HEK293 (cell line): ENCODE measurements at regions not wholly inside any gene's neighbourhood (a gene's known extent, or its start where the extent isn't known, plus 50 kb on each side); places are given as distances from the start of the nearest gene placed in this dataset.

ENCODE experiments used
- CTCF ChIA-PET: fragments of 350-600 bp; formaldehyde crosslinking; extraction: SDS; loops from one replicate; lab custom pipeline; 2021; ENCODE audit warnings: antibody characterized with exemption; lab: Yijun Ruan, JAX
- POLR2A ChIA-PET: fragments of 300-600 bp; formaldehyde crosslinking; extraction: SDS; loops from one replicate; lab custom pipeline; 2020; ENCODE audit warnings: antibody characterized with exemption, inconsistent platforms; lab: Yijun Ruan, JAX
- H3K27ac ChIP-seq: fragments of 200-500 bp; sonication (Bioruptor generic); 2 replicates; pipeline ENCODE4 v1.5.1; 2014; ENCODE audit warnings: low read depth, low read length, control low read depth, inconsistent platforms; ENCODE audit errors: extremely low read depth
- H3K36me3 ChIP-seq, 2 experiments: fragments of 200-500 bp in 1 of 2; sonication (Bioruptor generic) in 1 of 2; 1 replicate in 1 of 2; 2 replicates in 1 of 2; pipeline ENCODE4 v1.5.1; 2014 to 2017; ENCODE audit warnings: inconsistent platforms in 2 of 2, low read length in 2 of 2; ENCODE audit not compliant: control insufficient read depth in 2 of 2, insufficient read depth in 1 of 2
- H3K4me1 ChIP-seq: fragments of 200-500 bp; sonication (Bioruptor generic); 2 replicates; pipeline ENCODE4 v1.5.1; 2014; ENCODE audit warnings: mild to moderate bottlenecking, low read length, inconsistent platforms; ENCODE audit not compliant: control insufficient read depth, insufficient read depth
- H3K4me3 ChIP-seq: 2 replicates; pipeline ENCODE4 v1.5.1; 2011; ENCODE audit warnings: low read depth, mild to moderate bottlenecking, control low read depth, low read length, moderate library complexity
- H3K9me3 ChIP-seq: fragments of 200-500 bp; sonication (Bioruptor generic); 2 replicates; pipeline ENCODE4 v1.5.1; 2014; ENCODE audit warnings: low read depth, low read length, inconsistent platforms; ENCODE audit not compliant: control insufficient read depth, insufficient read depth
- FEZF1 ChIP-seq: fragments of 450-650 bp; formaldehyde crosslinking; IDR thresholded peaks from 2 replicates; pipeline ENCODE4 v1.5.1; 2016; ENCODE audit warnings: missing biosample characterization, missing genetic modification characterization
- GLIS1 ChIP-seq: fragments of 450-650 bp; formaldehyde crosslinking; IDR thresholded peaks from 2 replicates; pipeline ENCODE4 v1.5.1; 2016; ENCODE audit warnings: missing biosample characterization, missing genetic modification characterization
- SP7 ChIP-seq: fragments of 450-650 bp; formaldehyde crosslinking; IDR thresholded peaks from 2 replicates; pipeline ENCODE4 v1.5.1; 2016; ENCODE audit warnings: missing biosample characterization, missing genetic modification characterization
- YY2 ChIP-seq: fragments of 450-650 bp; formaldehyde crosslinking; IDR thresholded peaks from 2 replicates; pipeline ENCODE4 v1.5.1; 2016; ENCODE audit warnings: missing biosample characterization, missing genetic modification characterization
- ZBTB21 ChIP-seq: fragments of 450-650 bp; formaldehyde crosslinking; IDR thresholded peaks from 2 replicates; pipeline ENCODE4 v1.5.1; 2017; ENCODE audit warnings: missing biosample characterization, missing genetic modification characterization
- ZEB2 ChIP-seq: fragments of 450-650 bp; formaldehyde crosslinking; IDR thresholded peaks from 2 replicates; pipeline ENCODE4 v1.5.1; 2016; ENCODE audit warnings: missing biosample characterization, missing genetic modification characterization
- ZIC2 ChIP-seq: fragments of 450-650 bp; formaldehyde crosslinking; IDR thresholded peaks from 2 replicates; pipeline ENCODE4 v1.5.1; 2016; ENCODE audit warnings: missing biosample characterization, missing genetic modification characterization
- ZNF155 ChIP-seq: fragments of 450-650 bp; formaldehyde crosslinking; IDR thresholded peaks from 2 replicates; pipeline ENCODE4 v1.5.1; 2016; ENCODE audit warnings: missing biosample characterization, missing genetic modification characterization
- ZNF184 ChIP-seq: fragments of 450-650 bp; IDR thresholded peaks from 2 replicates; pipeline ENCODE4 v1.5.1; 2018; ENCODE audit warnings: missing biosample characterization, mild to moderate bottlenecking, missing genetic modification characterization
- ZNF214 ChIP-seq: fragments of 450-650 bp; formaldehyde crosslinking; IDR thresholded peaks from 2 replicates; pipeline ENCODE4 v1.5.1; 2017; ENCODE audit warnings: missing biosample characterization, mild to moderate bottlenecking, missing genetic modification characterization, borderline replicate concordance
- ZNF239 ChIP-seq: fragments of 450-650 bp; formaldehyde crosslinking; IDR thresholded peaks from 2 replicates; pipeline ENCODE4 v1.5.1; 2016; ENCODE audit warnings: missing biosample characterization, missing genetic modification characterization
- ZNF266 ChIP-seq: fragments of 450-650 bp; formaldehyde crosslinking; IDR thresholded peaks from 2 replicates; pipeline ENCODE4 v1.5.1; 2016; ENCODE audit warnings: missing biosample characterization, missing genetic modification characterization, low read depth
- ZNF366 ChIP-seq: fragments of 450-650 bp; formaldehyde crosslinking; conservative IDR thresholded peaks from 2 replicates; pipeline ENCODE4 v1.5.1; 2016; ENCODE audit warnings: missing biosample characterization, missing genetic modification characterization
- ZNF600 ChIP-seq: fragments of 450-650 bp; formaldehyde crosslinking; IDR thresholded peaks from 2 replicates; pipeline ENCODE4 v1.5.1; 2016; ENCODE audit warnings: missing biosample characterization, missing genetic modification characterization
- ZNF629 ChIP-seq: fragments of 450-650 bp; formaldehyde crosslinking; IDR thresholded peaks from 2 replicates; pipeline ENCODE4 v1.5.1; 2017; ENCODE audit warnings: missing biosample characterization, missing genetic modification characterization
- ZNF654 ChIP-seq: fragments of 450-650 bp; formaldehyde crosslinking; IDR thresholded peaks from 2 replicates; pipeline ENCODE4 v1.5.1; 2016; ENCODE audit warnings: low read depth, missing biosample characterization, missing genetic modification characterization
- ZNF791 ChIP-seq: fragments of 450-650 bp; formaldehyde crosslinking; IDR thresholded peaks from 2 replicates; pipeline ENCODE4 v1.5.1; 2016; ENCODE audit warnings: missing biosample characterization, missing genetic modification characterization
- ZNF843 ChIP-seq: fragments of 450-650 bp; formaldehyde crosslinking; IDR thresholded peaks from 2 replicates; pipeline ENCODE4 v1.5.1; 2016; ENCODE audit warnings: missing biosample characterization, missing genetic modification characterization
- TF ChIP-seq, protein P1 (sequence below): fragments of 450-650 bp; formaldehyde crosslinking; IDR thresholded peaks from 2 replicates; pipeline ENCODE4 v1.5.1; 2016; ENCODE audit warnings: missing biosample characterization, missing genetic modification characterization
- TF ChIP-seq, protein P2 (sequence below): fragments of 450-650 bp; formaldehyde crosslinking; IDR thresholded peaks from 2 replicates; pipeline ENCODE4 v1.5.1; 2017; ENCODE audit warnings: missing biosample characterization, missing genetic modification characterization
- TF ChIP-seq, protein P3 (sequence below): fragments of 450-650 bp; formaldehyde crosslinking; IDR thresholded peaks from 2 replicates; pipeline ENCODE4 v1.5.1; 2016; ENCODE audit warnings: missing biosample characterization, missing genetic modification characterization, borderline replicate concordance
- TF ChIP-seq, protein P4 (sequence below): fragments of 450-650 bp; formaldehyde crosslinking; IDR thresholded peaks from 2 replicates; pipeline ENCODE4 v1.5.1; 2016; ENCODE audit warnings: missing biosample characterization, missing genetic modification characterization, low read depth

DNA sequence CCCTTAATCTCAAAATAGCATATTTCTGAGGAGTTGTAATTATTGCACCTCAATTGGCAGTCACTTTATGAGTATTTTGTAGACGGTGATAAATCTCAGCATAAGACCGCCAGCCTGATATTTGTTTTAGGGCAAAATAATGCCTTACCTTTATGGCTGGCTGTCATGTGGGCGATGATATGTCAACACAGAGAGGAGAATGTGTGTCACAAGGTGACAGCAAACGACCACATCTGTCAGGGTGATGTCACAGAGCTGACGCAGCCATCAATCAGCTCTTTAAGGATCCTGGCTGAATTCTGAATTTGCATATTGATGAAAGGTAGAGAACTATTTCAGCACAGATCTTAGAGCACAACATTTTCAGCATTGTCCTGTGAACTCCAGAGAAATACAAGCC lies 209.7 kb downstream of the CEP135 start:
- Histone ChIP-seq H3K9me3 (no peaks in the 10 kb centered on the region), H3K36me3 (no peaks in the 10 kb centered on the region), H3K4me3 (no peak overlapping the region), H3K27ac (no peak overlapping the region), H3K4me1 (no peaks in the 10 kb centered on the region)
- ChIA-PET CTCF (no interaction called here), POLR2A (no interaction called here)
- TF ChIP-seq ZIC2, result no peak
- TF ChIP-seq ZNF214 (tag by site-specific recombination), result no peak
- TF ChIP-seq ZBTB21 (tag by site-specific recombination), result no peak
- TF ChIP-seq, protein P1, sequence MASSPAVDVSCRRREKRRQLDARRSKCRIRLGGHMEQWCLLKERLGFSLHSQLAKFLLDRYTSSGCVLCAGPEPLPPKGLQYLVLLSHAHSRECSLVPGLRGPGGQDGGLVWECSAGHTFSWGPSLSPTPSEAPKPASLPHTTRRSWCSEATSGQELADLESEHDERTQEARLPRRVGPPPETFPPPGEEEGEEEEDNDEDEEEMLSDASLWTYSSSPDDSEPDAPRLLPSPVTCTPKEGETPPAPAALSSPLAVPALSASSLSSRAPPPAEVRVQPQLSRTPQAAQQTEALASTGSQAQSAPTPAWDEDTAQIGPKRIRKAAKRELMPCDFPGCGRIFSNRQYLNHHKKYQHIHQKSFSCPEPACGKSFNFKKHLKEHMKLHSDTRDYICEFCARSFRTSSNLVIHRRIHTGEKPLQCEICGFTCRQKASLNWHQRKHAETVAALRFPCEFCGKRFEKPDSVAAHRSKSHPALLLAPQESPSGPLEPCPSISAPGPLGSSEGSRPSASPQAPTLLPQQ (tag by site-specific recombination), result no peak
- TF ChIP-seq, protein P2, sequence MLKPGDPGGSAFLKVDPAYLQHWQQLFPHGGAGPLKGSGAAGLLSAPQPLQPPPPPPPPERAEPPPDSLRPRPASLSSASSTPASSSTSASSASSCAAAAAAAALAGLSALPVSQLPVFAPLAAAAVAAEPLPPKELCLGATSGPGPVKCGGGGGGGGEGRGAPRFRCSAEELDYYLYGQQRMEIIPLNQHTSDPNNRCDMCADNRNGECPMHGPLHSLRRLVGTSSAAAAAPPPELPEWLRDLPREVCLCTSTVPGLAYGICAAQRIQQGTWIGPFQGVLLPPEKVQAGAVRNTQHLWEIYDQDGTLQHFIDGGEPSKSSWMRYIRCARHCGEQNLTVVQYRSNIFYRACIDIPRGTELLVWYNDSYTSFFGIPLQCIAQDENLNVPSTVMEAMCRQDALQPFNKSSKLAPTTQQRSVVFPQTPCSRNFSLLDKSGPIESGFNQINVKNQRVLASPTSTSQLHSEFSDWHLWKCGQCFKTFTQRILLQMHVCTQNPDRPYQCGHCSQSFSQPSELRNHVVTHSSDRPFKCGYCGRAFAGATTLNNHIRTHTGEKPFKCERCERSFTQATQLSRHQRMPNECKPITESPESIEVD (tag by site-specific recombination), result peak; percentile 35; the same call in 1 of the 2 replicates
- no peak for TF ChIP-seq ZEB2 (tag by site-specific recombination)
- no peak for TF ChIP-seq ZNF239
- no peak for TF ChIP-seq GLIS1 (tag by site-specific recombination)
- TF ChIP-seq ZNF843, result peak; percentile 35; the same call in 1 of the 2 replicates
- TF ChIP-seq SP7 (tag by site-specific recombination), result peak; percentile 82
- TF ChIP-seq ZNF791 (tag by site-specific recombination), result no peak
- TF ChIP-seq ZNF629 (tag by site-specific recombination), result peak; percentile 72
- TF ChIP-seq ZNF654, result 0 out of 2 replicates have a peak, but pooled peaks have one; percentile 3
- TF ChIP-seq ZNF366, result peak; percentile 34; the same call in 1 of the 2 replicates
- TF ChIP-seq FEZF1 (tag by site-specific recombination), result peak; percentile 51
- TF ChIP-seq ZNF600 (tag by site-specific recombination), result 0 out of 2 replicates have a peak, but pooled peaks have one; percentile 39
- no peak for TF ChIP-seq ZNF184 (tag by site-specific recombination)
- peak; percentile 56; the same call in 1 of the 2 replicates for TF ChIP-seq YY2
- TF ChIP-seq, protein P3, sequence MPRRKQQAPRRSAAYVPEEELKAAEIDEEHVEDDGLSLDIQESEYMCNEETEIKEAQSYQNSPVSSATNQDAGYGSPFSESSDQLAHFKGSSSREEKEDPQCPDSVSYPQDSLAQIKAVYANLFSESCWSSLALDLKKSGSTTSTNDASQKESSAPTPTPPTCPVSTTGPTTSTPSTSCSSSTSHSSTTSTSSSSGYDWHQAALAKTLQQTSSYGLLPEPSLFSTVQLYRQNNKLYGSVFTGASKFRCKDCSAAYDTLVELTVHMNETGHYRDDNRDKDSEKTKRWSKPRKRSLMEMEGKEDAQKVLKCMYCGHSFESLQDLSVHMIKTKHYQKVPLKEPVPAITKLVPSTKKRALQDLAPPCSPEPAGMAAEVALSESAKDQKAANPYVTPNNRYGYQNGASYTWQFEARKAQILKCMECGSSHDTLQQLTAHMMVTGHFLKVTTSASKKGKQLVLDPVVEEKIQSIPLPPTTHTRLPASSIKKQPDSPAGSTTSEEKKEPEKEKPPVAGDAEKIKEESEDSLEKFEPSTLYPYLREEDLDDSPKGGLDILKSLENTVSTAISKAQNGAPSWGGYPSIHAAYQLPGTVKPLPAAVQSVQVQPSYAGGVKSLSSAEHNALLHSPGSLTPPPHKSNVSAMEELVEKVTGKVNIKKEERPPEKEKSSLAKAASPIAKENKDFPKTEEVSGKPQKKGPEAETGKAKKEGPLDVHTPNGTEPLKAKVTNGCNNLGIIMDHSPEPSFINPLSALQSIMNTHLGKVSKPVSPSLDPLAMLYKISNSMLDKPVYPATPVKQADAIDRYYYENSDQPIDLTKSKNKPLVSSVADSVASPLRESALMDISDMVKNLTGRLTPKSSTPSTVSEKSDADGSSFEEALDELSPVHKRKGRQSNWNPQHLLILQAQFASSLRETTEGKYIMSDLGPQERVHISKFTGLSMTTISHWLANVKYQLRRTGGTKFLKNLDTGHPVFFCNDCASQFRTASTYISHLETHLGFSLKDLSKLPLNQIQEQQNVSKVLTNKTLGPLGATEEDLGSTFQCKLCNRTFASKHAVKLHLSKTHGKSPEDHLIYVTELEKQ (tag by site-specific recombination), result peak; percentile 67; the same call in 1 of the 2 replicates

DNA sequence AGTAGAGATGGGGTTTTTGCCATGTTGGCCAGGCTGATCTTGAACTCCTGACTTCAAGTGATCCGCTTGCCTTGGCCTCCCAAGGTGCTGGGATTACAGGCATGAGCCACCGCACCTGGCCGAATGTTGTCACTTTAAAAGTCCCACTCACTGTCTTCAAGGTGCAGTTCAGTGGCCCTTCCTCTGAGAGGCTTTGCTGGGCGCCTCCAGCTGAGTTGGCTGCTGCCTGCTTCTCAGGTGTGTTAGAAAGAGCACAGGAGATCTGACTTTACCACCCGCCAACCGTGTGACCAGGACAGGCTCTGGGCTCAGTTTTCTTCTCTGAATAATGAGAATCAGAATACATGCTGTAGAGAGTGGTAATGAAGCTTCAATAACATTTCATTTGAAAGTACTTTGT lies 207.4 kb downstream of the CEP135 start:
- POLR2A ChIA-PET, result no interaction called here
- no peaks in the 10 kb centered on the region for H3K36me3 ChIP-seq
- no peaks in the 10 kb centered on the region for H3K9me3 ChIP-seq
- H3K4me1 ChIP-seq, result no peaks in the 10 kb centered on the region
- no peak overlapping the region for H3K4me3 ChIP-seq
- no peak overlapping the region for H3K27ac ChIP-seq
- CTCF ChIA-PET, result no interaction called here
- TF ChIP-seq, protein P4, sequence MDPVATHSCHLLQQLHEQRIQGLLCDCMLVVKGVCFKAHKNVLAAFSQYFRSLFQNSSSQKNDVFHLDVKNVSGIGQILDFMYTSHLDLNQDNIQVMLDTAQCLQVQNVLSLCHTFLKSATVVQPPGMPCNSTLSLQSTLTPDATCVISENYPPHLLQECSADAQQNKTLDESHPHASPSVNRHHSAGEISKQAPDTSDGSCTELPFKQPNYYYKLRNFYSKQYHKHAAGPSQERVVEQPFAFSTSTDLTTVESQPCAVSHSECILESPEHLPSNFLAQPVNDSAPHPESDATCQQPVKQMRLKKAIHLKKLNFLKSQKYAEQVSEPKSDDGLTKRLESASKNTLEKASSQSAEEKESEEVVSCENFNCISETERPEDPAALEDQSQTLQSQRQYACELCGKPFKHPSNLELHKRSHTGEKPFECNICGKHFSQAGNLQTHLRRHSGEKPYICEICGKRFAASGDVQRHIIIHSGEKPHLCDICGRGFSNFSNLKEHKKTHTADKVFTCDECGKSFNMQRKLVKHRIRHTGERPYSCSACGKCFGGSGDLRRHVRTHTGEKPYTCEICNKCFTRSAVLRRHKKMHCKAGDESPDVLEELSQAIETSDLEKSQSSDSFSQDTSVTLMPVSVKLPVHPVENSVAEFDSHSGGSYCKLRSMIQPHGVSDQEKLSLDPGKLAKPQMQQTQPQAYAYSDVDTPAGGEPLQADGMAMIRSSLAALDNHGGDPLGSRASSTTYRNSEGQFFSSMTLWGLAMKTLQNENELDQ (tag by site-specific recombination), result no peak
- no peak for TF ChIP-seq ZNF155 (tag by site-specific recombination)
- TF ChIP-seq ZNF266 (tag by site-specific recombination), result no peak
